Fibroblast of the aortic adventitia (primary cell): ENCODE measurements at regions not wholly inside any gene's neighbourhood (a gene's known extent, or its start where the extent isn't known, plus 50 kb on each side); places are given as distances from the start of the nearest gene placed in this dataset.

ENCODE experiments used
- DNase-seq: peaks from one replicate; pipeline ENCODE4 v3.0.0-alpha.2; 2010; ENCODE audit warnings: low read depth
- H3K4me3 ChIP-seq: 2 replicates; pipeline ENCODE4 v1.5.1; 2011; ENCODE audit warnings: low read depth, mild to moderate bottlenecking, control low read depth, low read length, moderate library complexity
- TF ChIP-seq, protein P1 (sequence below): IDR thresholded peaks from 2 replicates; pipeline ENCODE4 v1.5.1; 2011; ENCODE audit warnings: mild to moderate bottlenecking, low read length, control low read depth, inconsistent platforms; ENCODE audit not compliant: insufficient read depth

DNA sequence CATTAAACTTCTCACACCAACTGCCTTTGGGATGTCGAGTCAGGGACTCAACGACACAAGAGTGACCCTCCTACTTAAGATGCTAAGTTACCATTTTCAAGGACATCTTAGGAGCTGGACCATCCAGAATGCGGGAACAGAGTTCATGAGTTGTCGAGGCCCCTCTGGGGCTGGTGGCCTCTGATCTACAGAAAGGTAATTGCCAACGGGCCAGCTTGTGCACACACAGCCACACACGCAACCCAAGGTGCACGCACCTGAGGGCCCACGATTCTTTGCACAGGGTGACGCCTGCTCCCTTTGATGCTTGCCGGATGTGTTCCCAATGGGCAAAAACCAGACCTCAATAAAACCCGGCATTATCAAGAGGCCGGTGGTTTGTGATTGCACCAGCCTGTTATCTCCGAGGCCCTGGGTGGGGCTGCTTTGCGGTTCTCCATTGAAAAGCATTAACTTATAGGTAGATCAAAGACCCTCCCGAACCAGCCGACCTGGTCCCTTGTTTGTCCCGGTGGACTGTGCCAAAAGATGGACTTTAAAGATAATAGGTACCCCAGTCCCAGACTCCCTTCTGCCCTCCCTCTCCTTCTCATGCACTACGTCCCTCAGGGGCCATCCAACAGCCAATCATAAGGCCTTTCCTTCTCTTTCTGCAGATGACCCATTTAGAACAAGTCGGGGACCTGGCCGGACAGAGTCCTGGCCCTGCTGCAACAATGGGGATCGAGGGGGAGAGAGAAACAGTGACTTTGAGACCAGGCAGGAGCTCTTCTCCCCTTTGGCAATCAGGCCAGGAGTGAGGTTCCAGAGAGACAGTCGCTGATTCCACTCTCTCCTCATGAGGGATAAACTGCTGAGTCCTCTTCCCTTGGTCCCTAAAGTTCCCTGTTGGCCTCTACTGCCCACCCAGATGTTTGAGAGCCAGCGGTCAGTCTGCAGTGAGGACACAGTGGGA is 292.5 kb downstream of the SOX9 start:
- TF ChIP-seq, protein P1, sequence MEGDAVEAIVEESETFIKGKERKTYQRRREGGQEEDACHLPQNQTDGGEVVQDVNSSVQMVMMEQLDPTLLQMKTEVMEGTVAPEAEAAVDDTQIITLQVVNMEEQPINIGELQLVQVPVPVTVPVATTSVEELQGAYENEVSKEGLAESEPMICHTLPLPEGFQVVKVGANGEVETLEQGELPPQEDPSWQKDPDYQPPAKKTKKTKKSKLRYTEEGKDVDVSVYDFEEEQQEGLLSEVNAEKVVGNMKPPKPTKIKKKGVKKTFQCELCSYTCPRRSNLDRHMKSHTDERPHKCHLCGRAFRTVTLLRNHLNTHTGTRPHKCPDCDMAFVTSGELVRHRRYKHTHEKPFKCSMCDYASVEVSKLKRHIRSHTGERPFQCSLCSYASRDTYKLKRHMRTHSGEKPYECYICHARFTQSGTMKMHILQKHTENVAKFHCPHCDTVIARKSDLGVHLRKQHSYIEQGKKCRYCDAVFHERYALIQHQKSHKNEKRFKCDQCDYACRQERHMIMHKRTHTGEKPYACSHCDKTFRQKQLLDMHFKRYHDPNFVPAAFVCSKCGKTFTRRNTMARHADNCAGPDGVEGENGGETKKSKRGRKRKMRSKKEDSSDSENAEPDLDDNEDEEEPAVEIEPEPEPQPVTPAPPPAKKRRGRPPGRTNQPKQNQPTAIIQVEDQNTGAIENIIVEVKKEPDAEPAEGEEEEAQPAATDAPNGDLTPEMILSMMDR = no peak
- no peak overlapping the region for H3K4me3 ChIP-seq
- no peak for DNase-seq

DNA sequence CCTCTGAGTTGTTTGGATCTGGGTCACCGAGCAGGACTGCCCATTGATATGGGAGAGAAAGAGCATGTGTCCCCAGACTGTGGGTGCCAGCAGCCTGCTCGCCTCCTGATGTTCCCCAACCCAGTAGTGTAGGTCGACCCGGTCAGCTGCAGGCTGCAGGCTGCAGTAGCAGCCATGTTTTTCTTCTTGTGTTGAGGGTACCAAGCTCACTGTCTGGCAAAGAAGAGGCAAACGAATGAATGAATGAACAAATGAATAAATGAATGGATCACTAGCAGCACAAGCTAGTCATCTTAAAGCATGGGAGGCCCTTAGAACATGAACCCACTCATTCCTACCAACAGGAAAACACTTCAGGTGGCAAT is 293.2 kb downstream of the SOX9 start:
- no peak for DNase-seq
- TF ChIP-seq, protein P1 = no peak
- no peak overlapping the region for H3K4me3 ChIP-seq

DNA sequence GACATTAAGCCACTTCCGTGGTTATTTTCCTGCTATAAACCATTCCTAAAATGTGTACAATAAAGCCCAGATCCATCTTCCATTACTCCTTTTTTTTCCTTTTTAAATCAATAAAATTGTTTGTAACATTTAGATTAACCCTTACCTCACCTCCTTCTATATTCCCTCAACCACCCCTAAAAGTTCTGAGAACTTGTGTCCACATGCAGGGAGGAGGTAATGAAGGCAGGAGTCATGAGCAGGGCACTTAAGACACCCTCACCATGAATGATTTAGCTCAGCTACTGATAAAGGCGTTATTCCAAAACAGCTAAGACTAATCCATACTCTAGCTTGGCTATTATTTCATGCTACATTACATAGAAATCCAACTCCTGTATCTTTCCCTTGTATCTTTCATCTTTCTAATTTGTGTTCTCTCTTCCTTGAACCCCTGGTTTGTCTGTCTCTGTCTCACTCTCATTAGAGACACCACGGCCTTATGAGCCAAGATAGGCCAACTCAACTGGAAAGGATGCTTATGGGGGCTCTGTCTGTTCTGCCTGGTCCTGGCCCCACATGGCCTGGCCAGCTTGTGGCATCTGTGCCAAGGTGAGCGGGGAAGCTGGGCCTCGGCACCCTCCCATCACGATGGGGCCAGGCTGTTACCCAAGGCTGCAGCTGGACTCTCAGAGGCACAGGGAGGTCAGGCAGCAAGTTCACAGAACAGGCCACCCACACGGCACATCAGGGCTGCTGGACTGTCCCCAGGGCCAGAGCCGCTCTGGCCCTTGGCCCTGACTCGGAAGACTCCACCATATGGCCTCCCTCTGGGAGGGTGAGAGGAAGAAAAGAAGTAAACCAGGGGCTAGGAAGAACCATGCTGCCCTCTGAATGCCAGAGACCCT is 294.4 kb downstream of the SOX9 start:
- TF ChIP-seq, protein P1 = no peak
- no peak for DNase-seq
- H3K4me3 ChIP-seq = no peak overlapping the region

DNA sequence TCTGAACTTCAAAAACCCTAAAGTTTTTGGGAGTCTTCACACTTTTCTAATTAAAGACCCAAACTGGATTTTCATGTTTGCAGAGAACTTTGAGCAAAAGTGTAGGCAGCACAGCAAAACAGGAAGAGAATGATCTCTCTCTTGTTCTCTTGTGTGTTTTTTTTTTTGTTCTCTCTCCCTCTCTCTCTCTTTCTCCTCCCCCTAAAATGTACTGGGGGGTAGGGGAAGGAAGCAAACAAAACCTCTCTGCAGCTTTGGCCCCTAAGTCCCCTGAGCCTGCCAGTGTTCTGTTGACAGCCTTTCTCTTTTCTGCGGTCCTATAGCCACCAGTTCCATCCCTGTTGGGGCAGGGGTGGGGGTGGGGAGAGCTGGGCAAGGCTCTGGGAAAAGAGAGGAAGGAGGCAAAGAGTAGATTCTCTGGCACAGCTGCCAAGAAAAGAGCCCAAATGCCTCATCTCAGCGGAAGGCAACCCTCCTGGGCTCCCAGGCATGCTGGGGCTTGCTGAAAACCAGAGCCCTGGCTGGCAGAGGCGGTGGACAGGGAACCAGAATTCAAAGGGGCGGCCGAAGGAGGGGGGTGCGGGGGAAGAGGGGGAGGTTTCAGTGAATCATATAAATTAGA is 295.3 kb downstream of the SOX9 start:
- TF ChIP-seq, protein P1 = no peak
- H3K4me3 ChIP-seq = no peak overlapping the region
- DNase-seq = no peak

DNA sequence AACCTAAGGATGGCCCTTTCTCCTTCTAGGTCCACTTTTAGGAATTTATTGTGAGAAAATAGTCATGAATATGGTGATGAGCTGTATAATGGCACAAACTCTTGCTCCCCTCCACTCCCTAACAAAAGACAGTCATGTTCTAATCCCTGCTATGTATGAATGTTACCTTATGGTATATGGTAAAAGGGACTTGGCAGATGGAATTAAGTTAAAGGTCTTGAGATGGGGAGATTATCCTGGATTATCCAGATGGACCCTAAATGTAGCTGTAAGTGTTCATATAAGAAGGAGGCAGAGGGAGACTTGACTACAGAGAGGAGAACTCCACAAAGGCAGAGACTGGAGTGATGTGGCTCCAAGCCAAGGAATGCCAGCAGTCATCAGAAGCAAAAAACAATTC is 296.1 kb downstream of the SOX9 start:
- no peak overlapping the region for H3K4me3 ChIP-seq
- DNase-seq = no peak
- TF ChIP-seq, protein P1 = no peak

DNA sequence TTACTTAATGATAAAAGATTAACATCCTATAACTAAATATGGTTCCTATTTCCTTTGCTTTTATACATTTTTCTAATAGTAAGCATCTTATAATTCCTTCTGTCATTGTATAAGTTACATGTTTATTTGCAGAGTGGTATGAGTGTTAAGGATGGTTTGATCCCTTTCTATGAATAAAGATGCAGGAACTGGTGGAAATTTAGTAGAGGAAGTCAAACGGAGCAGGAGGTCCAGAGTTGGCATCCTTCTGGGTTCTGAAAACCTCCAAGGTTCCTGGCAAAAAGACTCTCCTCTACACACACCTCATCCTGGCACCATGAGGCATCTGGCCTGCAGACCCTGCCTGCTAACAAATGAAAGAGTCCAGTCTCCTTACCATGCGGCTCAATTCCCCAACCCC is 296.8 kb downstream of the SOX9 start:
- H3K4me3 ChIP-seq = no peak overlapping the region
- TF ChIP-seq, protein P1 = no peak
- DNase-seq = no peak
